ENCODE measurements at regions not wholly inside any gene's neighbourhood (a gene's known extent, or its start where the extent isn't known, plus 50 kb on each side); places are given as distances from the start of the nearest gene placed in this dataset.

- TF ChIP-seq RAD21 (conservative IDR thresholded peaks at IDR 0.05) = no peak
- TF ChIP-seq, protein P1, sequence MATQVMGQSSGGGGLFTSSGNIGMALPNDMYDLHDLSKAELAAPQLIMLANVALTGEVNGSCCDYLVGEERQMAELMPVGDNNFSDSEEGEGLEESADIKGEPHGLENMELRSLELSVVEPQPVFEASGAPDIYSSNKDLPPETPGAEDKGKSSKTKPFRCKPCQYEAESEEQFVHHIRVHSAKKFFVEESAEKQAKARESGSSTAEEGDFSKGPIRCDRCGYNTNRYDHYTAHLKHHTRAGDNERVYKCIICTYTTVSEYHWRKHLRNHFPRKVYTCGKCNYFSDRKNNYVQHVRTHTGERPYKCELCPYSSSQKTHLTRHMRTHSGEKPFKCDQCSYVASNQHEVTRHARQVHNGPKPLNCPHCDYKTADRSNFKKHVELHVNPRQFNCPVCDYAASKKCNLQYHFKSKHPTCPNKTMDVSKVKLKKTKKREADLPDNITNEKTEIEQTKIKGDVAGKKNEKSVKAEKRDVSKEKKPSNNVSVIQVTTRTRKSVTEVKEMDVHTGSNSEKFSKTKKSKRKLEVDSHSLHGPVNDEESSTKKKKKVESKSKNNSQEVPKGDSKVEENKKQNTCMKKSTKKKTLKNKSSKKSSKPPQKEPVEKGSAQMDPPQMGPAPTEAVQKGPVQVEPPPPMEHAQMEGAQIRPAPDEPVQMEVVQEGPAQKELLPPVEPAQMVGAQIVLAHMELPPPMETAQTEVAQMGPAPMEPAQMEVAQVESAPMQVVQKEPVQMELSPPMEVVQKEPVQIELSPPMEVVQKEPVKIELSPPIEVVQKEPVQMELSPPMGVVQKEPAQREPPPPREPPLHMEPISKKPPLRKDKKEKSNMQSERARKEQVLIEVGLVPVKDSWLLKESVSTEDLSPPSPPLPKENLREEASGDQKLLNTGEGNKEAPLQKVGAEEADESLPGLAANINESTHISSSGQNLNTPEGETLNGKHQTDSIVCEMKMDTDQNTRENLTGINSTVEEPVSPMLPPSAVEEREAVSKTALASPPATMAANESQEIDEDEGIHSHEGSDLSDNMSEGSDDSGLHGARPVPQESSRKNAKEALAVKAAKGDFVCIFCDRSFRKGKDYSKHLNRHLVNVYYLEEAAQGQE (IDR thresholded peaks at IDR 0.05; ENCODE audit: borderline replicate concordance) = no peak
Measured at GRCh38 chr6:92934625-92935024, 484.7 kb downstream of the EPHA7 start.
